HK-2 (cell line): ENCODE measurements at regions not wholly inside any gene's neighbourhood (a gene's known extent, or its start where the extent isn't known, plus 50 kb on each side); places are given as distances from the start of the nearest gene placed in this dataset.
"Not testable (repeated sequence)": the region's sequence is repeated elsewhere in the genome, so short reads cannot be mapped to it uniquely, and the experiment has no call there.

Experiments used
- DNase-seq: peaks from one replicate; pipeline ENCODE4 v3.0.0-alpha.2; 2018; ENCODE audit not compliant: unreplicated experiment

DNA sequence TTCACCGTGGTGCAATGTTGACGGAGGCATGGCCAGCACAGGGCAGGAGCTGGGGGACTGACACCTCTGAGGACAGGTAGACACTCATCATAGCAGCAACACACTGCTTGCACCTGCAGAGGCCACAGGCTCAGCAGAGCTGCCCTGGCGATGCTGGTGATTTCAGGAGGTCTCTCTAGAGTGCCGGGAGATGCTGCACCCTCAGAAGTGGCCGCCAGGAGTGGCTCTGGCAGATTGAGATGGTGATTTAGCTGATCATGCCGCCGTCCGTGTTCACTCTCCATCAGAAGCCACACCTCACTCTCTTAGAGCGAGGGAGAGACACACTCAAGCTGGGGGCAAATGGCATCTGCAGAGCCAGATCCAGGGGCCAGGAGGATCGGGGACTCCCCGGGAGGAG, 244.6 kb upstream of the SGCG start:
- DNase-seq: no peak

- no peak for DNase-seq
Observed at GRCh38 chr13:22937241-22937640, 243.5 kb upstream of the SGCG start.

GRCh38 chr13:22937953-22938352, 242.8 kb upstream of the SGCG start:
- no peak for DNase-seq

DNA sequence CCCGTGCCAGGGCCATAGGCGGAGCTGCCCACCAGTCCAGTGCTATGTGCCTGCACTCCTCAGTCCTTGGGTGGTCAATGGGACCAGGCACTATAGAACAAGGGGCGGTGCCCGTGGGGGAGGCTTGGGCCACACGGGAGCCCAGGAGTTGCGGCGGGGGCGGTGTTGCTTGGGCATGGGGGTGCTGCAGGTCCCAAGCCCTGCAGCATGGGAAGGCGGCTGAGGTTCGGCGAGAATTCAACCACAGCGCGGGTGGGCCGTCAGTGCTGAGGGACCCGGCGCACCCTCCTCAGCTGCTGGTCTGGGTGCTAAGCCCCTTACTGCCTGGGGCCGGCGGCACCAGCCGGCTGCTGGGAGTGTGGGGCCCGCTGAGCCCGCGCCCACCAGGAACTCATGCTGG, 242.2 kb upstream of the SGCG start:
- no peak for DNase-seq

DNA sequence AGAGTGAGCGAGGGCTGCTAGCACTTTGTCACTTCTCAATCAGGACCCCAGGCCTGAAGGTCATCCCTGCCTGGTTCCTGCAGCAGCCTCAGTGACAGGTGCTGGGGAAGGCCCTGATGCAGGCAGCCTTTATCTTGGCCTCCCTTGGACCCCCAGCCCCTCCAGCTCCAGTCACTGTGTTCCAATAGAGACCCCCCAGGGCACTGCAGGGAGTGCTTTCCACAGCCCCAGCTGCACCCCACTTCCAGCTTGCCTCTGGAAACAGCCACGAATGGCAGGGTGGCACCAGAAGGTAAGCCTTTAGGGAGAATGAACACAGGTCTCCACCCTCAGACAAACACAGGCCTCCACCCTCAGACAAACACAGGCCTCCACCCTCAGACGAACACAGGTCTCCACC, 241.6 kb upstream of the SGCG start:
- DNase-seq: no peak

GRCh38 chr13:22940090-22940710, 240.6 kb upstream of the SGCG start:
- DNase-seq: no peak

DNA sequence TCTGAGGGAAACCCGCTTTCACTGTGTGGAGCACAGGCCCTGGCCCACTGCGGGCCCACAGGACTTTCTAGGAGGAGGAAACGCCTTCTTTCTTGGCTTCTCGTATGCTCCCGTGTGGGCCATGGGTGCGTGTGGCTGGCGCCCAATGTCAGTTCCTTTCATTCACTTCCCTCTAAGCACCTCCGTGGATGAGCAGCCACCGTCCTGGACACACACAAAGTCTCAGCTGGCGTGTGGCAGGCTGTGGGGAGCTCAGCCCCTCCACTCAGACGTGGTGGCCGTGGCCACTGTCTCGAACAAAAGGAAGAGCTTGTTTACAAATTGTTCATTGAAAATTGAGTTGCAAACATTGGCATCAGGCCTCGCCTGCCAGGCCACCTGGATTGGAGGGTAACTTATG, 240.0 kb upstream of the SGCG start:
- no peak for DNase-seq

GRCh38 chr13:22941495-22941894, 239.3 kb upstream of the SGCG start:
- DNase-seq: not testable (repeated sequence)

DNA sequence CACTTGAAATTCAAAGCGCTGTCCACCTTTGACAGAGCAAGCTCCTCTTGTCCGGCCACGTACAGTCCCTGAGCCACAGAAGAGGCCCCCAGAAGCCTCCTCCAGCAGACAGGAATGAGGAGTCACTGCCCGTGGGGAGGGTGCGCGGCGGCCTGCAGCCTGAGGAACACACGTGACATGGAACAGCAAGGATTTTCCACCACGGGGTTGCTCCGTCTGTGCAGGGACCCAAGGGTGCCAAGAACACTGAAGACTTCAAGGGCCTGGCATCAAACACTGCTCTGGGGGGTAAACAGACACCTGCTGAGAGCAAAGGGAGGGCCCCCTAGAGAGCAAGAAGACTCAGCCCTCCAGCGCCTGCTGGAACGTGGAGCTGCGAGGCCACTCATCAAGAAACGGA, 237.9 kb upstream of the SGCG start:
- DNase-seq: not testable (repeated sequence)

GRCh38 chr13:22944378-22944777, 236.4 kb upstream of the SGCG start:
- DNase-seq: no peak

DNA sequence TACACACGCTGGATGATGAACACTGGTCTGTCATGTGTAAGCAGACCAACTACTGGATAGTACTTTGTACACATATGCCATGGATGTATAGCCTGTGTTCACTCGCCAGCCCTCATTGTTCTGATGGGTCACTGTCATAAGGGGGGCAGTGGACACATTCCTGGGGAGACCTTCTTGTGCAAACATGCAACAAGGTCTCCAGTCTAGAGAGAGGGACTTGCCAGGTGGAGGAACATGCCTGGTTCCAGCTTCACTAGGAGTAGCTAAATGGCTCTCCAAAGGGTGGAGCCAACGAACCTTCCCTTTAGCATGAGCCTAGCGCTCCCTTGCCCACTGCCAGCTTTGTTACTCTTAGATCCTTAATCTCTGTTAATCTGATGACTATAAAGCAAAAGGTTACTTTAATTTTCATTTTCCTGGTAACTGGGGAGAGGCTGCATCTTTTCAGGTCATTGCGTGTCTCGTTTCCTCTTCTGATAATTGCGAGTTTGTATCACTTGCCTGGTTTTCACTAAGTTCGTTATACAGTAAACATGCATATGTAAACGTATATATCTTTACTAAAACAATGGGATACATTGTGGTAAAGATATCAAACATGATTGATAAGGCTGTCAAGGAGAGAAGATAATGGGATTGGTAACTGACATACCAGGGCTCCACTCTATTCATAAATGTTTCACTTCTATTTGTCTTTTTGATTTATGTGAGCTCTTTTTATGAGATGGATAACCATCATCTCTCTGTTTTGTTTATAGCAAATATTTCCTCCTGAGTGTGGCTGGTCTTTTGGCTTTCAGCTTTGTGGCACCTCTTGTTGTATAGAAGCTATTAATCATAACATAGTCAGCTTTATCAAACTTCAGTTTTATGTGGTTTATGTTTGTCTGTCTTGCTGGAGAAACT, 235.2 kb upstream of the SGCG start:
- no peak for DNase-seq

GRCh38 chr13:22948421-22948820, 232.4 kb upstream of the SGCG start:
- DNase-seq: no peak

DNA sequence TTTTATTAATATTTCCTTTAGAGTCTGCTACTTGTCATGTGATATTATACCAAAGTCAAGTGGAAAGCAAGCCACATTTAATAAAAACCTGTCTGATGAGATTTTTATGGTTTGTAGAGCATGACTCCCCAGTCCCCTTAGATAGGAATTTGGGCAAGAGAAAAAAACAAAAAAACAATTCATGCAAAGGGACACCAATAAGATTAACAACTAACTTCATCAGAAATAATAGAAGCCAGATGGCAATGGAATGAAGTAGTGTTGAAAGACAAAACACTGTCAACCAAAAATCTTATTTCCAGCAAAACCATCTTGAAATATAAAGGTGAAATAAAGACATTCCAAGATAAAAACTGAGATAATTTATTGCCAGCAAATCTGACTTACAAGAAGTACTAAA, 228.8 kb upstream of the SGCG start:
- DNase-seq: not testable (repeated sequence)

DNA sequence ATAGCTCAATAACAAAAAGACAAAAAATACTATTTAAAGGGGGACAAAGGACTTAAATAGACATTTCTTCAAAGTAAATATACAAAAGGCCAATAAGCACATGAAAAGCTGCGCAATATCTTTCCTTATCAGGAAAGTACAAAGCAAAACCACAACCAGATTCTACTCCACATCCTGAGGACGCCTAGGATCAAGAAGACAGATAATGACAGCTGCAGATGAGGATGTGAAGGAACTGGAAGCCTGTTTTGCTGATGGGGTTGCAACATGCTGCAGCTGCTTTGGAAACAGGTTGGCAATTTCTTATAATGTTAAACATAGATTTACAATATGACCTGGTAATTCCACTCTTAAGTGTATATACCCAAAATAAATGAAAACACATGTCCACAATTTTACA, 225.6 kb upstream of the SGCG start:
- not testable (repeated sequence) for DNase-seq

DNA sequence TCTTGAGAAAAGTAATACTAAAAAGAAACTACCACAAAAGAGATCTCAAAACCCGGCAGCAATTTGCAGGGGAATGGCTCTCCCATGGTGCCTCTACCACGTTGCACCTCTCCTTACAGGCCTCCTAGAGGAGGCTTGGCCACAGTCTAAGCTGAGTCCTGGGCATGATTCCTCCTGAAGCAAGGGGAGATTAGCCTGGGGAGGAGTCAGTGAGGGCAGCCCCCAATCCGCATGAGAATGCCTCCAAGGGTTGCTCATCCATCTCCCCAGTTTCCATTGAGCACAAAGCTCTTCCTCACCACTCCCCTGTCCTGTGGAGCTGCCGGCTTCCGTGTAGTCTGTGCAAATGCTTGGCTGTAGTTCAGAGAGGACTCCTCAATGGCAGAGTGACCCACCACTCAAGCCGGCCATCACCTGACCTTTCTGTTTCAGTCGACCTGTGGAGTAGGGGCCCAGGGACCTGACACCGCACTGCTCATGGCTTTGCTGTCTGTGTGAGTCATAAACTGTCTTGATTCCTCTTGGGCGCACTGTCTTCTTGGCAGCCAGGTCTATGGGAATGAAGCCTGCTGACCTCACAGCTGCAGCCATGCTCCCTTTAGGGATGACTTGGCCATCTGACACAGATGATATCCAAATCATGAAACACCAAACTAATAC, 224.2 kb upstream of the SGCG start:
- not testable (repeated sequence) for DNase-seq

- not testable (repeated sequence) for DNase-seq
Observed at GRCh38 chr13:22959859-22960258, 220.9 kb upstream of the SGCG start.

- DNase-seq: no peak
Observed at GRCh38 chr13:22960827-22961226, 220.0 kb upstream of the SGCG start.

DNA sequence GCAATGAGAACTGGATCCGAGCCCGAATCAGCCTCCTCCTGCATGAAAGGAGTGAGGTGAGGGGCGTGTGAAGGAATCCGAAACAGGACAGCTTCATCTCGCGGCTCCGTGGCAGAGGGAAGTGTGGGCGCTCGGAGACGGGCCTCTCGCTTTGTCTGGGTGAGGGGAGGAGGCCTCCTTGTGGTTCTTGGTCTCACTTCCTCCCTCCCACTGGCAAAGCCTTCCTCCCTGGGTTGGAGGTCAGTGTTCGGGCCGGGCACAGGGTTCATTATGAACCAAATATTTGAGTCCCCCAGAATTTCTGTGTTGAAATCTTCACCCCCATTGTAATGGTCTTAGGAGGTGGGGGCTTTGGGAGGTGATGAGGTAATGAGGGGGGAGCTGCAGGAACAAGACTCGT, 219.4 kb upstream of the SGCG start:
- not testable (repeated sequence) for DNase-seq

GRCh38 chr13:22961835-22962537, 218.8 kb upstream of the SGCG start:
- no peak for DNase-seq

DNA sequence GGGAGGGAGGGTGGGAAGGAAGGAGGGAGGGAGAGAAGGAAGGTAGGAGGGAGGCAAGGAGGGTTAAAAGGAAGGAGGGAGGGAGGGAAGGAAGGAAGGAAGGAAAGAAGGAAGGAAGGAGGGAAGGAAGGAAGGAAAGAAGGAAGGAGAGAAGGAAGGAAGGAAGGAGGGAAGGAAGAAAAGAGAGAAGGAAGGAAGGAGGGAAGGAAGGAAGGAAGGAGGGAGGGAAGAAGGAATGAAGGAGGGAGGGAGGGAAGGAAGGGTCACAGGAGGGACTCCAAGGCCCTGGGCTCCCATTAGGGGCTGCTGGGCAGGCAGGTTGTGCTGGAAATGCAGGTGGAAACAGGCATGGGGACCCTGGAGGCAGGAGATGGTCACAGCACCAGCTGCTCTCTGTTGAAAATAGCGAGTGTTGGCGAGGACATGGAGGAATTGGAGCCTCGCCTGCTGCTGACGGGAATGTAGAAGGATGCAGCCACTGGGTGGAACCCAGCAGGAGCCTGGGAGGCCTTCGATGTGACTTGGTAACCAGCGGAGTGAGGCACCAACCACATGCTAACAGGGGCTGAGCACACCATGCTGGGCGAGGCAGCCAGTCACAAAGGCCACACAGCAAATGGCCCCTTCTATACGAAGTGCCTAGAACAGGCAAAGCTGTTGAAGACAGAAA, 217.3 kb upstream of the SGCG start:
- not testable (repeated sequence) for DNase-seq

GRCh38 chr13:22964245-22964966, 216.4 kb upstream of the SGCG start:
- DNase-seq: no peak
